T-cell (primary cell): ENCODE measurements at regions not wholly inside any gene's neighbourhood (a gene's known extent, or its start where the extent isn't known, plus 50 kb on each side); places are given as distances from the start of the nearest gene placed in this dataset.

Experiments used
- ATAC-seq, 4 experiments: fragments of 200-7000 bp in 3 of 4; fragments of 150-1000 bp in 1 of 4; cut with Tn5 transposase; replicated peaks in 1 of 4; 1 replicate in 3 of 4; 2 replicates in 1 of 4; pipeline ENCODE4 v1.10.0; 2021; ENCODE audit warnings: moderate library complexity in 3 of 4, mild to moderate bottlenecking in 2 of 4, moderate number of reproducible peaks in 1 of 4
- CTCF ChIA-PET, 2 donors: fragments of 300-600 bp; sonication (Branson Sonifier 250); formaldehyde crosslinking; loops; one replicate each; lab custom pipeline; 2022; ENCODE audit warnings: antibody characterized with exemption in 2 of 2; lab: Charles Lee
- POLR2A ChIA-PET, 2 donors: fragments of 300-600 bp; sonication (Branson Sonifier 250); formaldehyde crosslinking; loops; one replicate each; lab custom pipeline; 2022; ENCODE audit warnings: antibody characterized with exemption in 2 of 2; lab: Charles Lee
- DNase-seq, 35 experiments: peaks; one replicate each; pipeline versions ENCODE4 v3.0.0 to v3.0.0-alpha.2; 2013 to 2023
- H3K27ac ChIP-seq: one replicate; pipeline ENCODE4 v1.5.1; 2013; ENCODE audit warnings: low read length
- H3K27me3 ChIP-seq, 2 experiments: replicated peaks in 1 of 2; 1 replicate in 1 of 2; 2 replicates in 1 of 2; pipeline versions ENCODE4 v1.6.1 to v1.7.0; 2013; ENCODE audit warnings: low read length in 1 of 2, mixed read lengths in 1 of 2; ENCODE audit not compliant: control insufficient read depth in 2 of 2, insufficient read depth in 2 of 2; ENCODE audit errors: extremely low read depth in 1 of 2
- H3K36me3 ChIP-seq, 2 donors: 1 replicate in 1 of 2; 2 replicates in 1 of 2; pipeline versions ENCODE4 v1.6.1 to v1.7.0; 2013; ENCODE audit warnings: low read length in 1 of 2; ENCODE audit not compliant: control insufficient read depth in 2 of 2, insufficient read depth in 1 of 2; ENCODE audit errors: extremely low read depth in 1 of 2
- H3K4me1 ChIP-seq, 2 experiments: 1 replicate in 1 of 2; 2 replicates in 1 of 2; pipeline versions ENCODE4 v1.6.1 to v1.7.0; 2013; ENCODE audit warnings: low read length in 2 of 2, mixed read lengths in 1 of 2; ENCODE audit not compliant: insufficient read depth in 2 of 2, control insufficient read depth in 1 of 2; ENCODE audit errors: extremely low read depth in 1 of 2
- H3K4me3 ChIP-seq, 2 donors: 1 replicate in 1 of 2; 2 replicates in 1 of 2; pipeline versions ENCODE4 v1.5.1 to v1.7.0; 2013; ENCODE audit warnings: mild to moderate bottlenecking in 2 of 2, low read length in 1 of 2, moderate library complexity in 1 of 2; ENCODE audit not compliant: control insufficient read depth in 1 of 2; ENCODE audit errors: extremely low read depth in 1 of 2
- H3K9me3 ChIP-seq: 2 replicates; pipeline ENCODE4 v1.7.0; 2013
- H3K27ac Mint-ChIP-seq, 2 donors: one replicate each; pipeline ENCODE4 v1.8.0; 2020 to 2021; ENCODE audit warnings: mild to moderate bottlenecking in 2 of 2, mixed read lengths in 2 of 2
- H3K27me3 Mint-ChIP-seq, 2 donors: one replicate each; pipeline ENCODE4 v1.8.0; 2021 to 2022; ENCODE audit warnings: mixed read lengths in 2 of 2
- H3K36me3 Mint-ChIP-seq: one replicate; pipeline ENCODE4 v1.8.0; 2021; ENCODE audit warnings: mixed read lengths
- H3K4me1 Mint-ChIP-seq, 3 donors: one replicate each; pipeline ENCODE4 v1.8.0; 2020 to 2022; ENCODE audit warnings: mixed read lengths in 3 of 3, mild to moderate bottlenecking in 1 of 3
- H3K4me3 Mint-ChIP-seq, 3 donors: one replicate each; pipeline ENCODE4 v1.8.0; 2020 to 2022; ENCODE audit warnings: mild to moderate bottlenecking in 3 of 3, mixed read lengths in 3 of 3, moderate library complexity in 3 of 3
- H3K9me3 Mint-ChIP-seq, 3 donors: one replicate each; pipeline ENCODE4 v1.8.0; 2020 to 2022; ENCODE audit warnings: mixed read lengths in 3 of 3
- WGBS: methylation state at CpG from one replicate; pipeline ENCODE4 v1.1.5; 2013; ENCODE audit warnings: missing lambda C conversion rate; ENCODE audit not compliant: insufficient coverage; 5-methylcytosine and 5-hydroxymethylcytosine counted together

DNA sequence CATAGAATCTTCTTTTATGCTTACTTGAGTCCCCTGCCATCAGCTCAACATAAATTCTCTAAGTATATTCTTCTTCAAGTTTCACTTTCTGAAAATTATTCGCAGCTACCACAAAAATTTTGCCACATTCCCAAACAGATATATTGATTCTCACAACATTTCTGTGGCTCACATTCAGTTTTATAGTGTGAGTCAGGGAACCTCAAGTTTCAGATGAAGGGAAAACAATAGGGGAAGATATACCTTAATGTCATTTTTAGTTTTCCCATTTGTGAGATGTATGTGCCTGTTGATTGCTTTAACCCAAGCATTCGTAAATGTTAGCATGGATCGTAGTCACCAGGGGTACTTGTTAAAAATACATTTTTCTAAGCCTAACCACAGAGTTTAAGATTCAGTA lies 465.8 kb downstream of the CCER1 start:
- Mint-ChIP-seq H3K36me3 (no peaks in the 10 kb centered on the region), H3K4me3 (no peak overlapping the region), H3K9me3 (peaks cover 0 to 7% (median 4%) of the 10 kb centered on the region in 3 donors), H3K4me1 (no peaks in the 10 kb centered on the region), H3K27me3 (no peaks in the 10 kb centered on the region), H3K27ac (no peak overlapping the region)
- H3K36me3 ChIP-seq, result no peaks in the 10 kb centered on the region
- no peaks in the 10 kb centered on the region for H3K27me3 ChIP-seq
- H3K4me3 ChIP-seq, result no peak overlapping the region
- DNase-seq, result no peak
- no peaks in the 10 kb centered on the region for H3K4me1 ChIP-seq
- no peak overlapping the region for H3K27ac ChIP-seq
- H3K9me3 ChIP-seq, result no peaks in the 10 kb centered on the region
- POLR2A ChIA-PET, result no interaction called here
- no peak for ATAC-seq
- CTCF ChIA-PET, result no interaction called here
- WGBS, result no CpG with 5 or more reads among the region's 3 CpGs

DNA sequence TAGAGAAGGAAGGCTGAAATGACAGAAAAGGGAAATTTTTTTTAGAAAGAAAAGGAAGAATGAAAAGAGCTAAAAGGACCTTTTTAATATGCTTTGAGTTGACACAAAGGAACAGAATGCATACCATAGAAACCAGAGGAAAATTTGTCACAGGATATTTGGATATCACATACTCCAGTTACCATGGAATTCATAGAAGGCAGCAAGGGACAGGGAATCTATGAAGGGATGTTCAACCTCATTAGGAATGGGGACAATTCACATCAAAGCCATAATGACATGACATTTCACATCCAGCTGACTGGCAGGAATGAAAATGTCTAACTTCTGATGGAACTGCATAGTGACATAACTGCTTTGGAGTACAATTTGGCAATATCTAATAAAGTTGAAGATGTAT lies 469.4 kb downstream of the CCER1 start:
- Mint-ChIP-seq H3K9me3 (peaks cover 0 to 7% (median 0%) of the 10 kb centered on the region in 3 donors), H3K4me3 (no peak overlapping the region), H3K27me3 (no peaks in the 10 kb centered on the region), H3K4me1 (no peaks in the 10 kb centered on the region), H3K36me3 (no peaks in the 10 kb centered on the region), H3K27ac (no peak overlapping the region)
- no peak overlapping the region for H3K27ac ChIP-seq
- CTCF ChIA-PET, result no interaction called here
- H3K4me3 ChIP-seq, result no peak overlapping the region
- H3K9me3 ChIP-seq, result no peaks in the 10 kb centered on the region
- no peaks in the 10 kb centered on the region for H3K4me1 ChIP-seq
- POLR2A ChIA-PET, result no interaction called here
- no peak for DNase-seq
- no peaks in the 10 kb centered on the region for H3K36me3 ChIP-seq
- no peak for ATAC-seq
- no peaks in the 10 kb centered on the region for H3K27me3 ChIP-seq

DNA sequence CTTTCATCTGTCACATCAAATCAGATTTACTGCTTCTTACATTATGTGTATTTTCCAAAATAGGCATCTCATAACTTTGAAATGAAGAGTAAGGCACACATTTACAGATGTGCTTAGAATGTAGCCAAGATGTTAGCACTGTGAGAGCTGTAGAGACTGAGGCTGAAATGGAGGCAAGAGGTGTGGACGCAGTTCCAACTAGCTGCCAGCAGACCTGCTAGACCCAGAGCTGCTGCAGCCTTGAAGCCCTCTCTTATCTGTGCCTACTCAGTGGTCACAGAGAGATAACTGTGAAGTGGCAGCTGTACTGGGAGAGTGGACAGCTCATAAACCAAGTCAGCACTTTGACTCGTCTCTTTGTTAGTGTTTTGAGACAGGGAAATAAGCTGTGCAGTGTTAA lies 470.9 kb downstream of the CCER1 start:
- Mint-ChIP-seq H3K36me3 (no peaks in the 10 kb centered on the region), H3K27ac (no peak overlapping the region), H3K4me3 (no peak overlapping the region), H3K9me3 (no peaks in the 10 kb centered on the region), H3K27me3 (no peaks in the 10 kb centered on the region), H3K4me1 (no peaks in the 10 kb centered on the region)
- H3K27ac ChIP-seq, result no peak overlapping the region
- no peaks in the 10 kb centered on the region for H3K4me1 ChIP-seq
- POLR2A ChIA-PET, result no interaction called here
- H3K36me3 ChIP-seq, result no peaks in the 10 kb centered on the region
- H3K9me3 ChIP-seq, result no peaks in the 10 kb centered on the region
- WGBS, result 73% methylated on average over 2 of the region's 2 CpGs
- no peak for DNase-seq
- no peak for ATAC-seq
- no peaks in the 10 kb centered on the region for H3K27me3 ChIP-seq
- CTCF ChIA-PET, result no interaction called here
- no peak overlapping the region for H3K4me3 ChIP-seq

DNA sequence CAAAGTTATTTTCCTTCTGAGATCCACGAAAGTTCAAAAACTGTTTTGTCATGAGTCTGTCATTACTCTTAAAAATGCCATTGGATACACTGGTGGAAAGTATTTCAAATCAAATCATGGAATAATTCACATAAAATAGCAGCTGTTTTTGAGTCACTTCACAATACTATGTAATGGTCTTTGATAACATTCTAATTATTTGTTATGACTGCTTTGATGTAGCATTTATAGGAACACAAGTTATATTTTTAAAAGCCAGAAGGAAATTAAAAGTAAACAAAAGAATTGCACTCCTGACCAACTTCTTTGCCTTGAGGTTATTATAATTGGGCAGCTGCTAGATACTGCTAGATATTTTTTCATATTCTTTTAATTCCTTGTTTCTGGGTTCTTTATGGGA lies 473.2 kb downstream of the CCER1 start:
- ChIA-PET POLR2A (no interaction called here), CTCF (no interaction called here)
- H3K27ac Mint-ChIP-seq, result no peak overlapping the region
- H3K4me1 ChIP-seq, result no peaks in the 10 kb centered on the region
- H3K4me1 Mint-ChIP-seq, result no peaks in the 10 kb centered on the region
- no peaks in the 10 kb centered on the region for H3K9me3 Mint-ChIP-seq
- DNase-seq (no peak), ATAC-seq (no peak)
- H3K27me3 ChIP-seq, result no peaks in the 10 kb centered on the region
- H3K4me3 Mint-ChIP-seq, result no peak overlapping the region
- H3K36me3 ChIP-seq, result no peaks in the 10 kb centered on the region
- H3K27me3 Mint-ChIP-seq, result no peaks in the 10 kb centered on the region
- WGBS, result no CpG with 5 or more reads among the region's 1 CpG
- no peak overlapping the region for H3K4me3 ChIP-seq
- H3K36me3 Mint-ChIP-seq, result no peaks in the 10 kb centered on the region
- H3K9me3 ChIP-seq, result no peaks in the 10 kb centered on the region
- H3K27ac ChIP-seq, result no peak overlapping the region

DNA sequence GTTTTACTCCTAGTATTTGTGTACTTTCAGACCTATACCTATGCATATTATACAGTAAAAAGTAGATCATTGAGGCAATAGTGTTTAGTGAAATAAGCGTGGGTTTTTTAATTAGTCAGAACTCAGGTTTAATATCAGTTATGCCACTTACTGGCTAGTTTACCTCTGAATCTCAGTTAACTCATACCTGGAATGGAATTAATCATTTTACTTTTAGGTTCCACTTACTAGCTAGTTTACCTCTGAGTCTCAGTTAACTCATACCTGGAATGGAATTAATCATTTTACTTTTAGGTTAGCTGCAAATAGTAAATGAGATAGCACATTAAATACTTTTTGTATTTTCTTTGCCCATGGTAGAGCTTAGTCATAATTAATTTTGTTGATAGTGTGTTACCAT lies 475.7 kb downstream of the CCER1 start:
- no peaks in the 10 kb centered on the region for H3K9me3 ChIP-seq
- DNase-seq, result no peak
- no peak overlapping the region for H3K4me3 ChIP-seq
- H3K4me1 Mint-ChIP-seq, result no peaks in the 10 kb centered on the region
- ChIA-PET POLR2A (no interaction called here), CTCF (no interaction called here)
- no peak overlapping the region for H3K27ac Mint-ChIP-seq
- no peaks in the 10 kb centered on the region for H3K4me1 ChIP-seq
- H3K27me3 Mint-ChIP-seq, result no peaks in the 10 kb centered on the region
- H3K4me3 Mint-ChIP-seq, result no peak overlapping the region
- no peak overlapping the region for H3K27ac ChIP-seq
- H3K36me3 Mint-ChIP-seq, result no peaks in the 10 kb centered on the region
- no CpG with 5 or more reads among the region's 1 CpG for WGBS
- H3K27me3 ChIP-seq, result no peaks in the 10 kb centered on the region
- H3K9me3 Mint-ChIP-seq, result no peaks in the 10 kb centered on the region
- no peak for ATAC-seq
- no peaks in the 10 kb centered on the region for H3K36me3 ChIP-seq

DNA sequence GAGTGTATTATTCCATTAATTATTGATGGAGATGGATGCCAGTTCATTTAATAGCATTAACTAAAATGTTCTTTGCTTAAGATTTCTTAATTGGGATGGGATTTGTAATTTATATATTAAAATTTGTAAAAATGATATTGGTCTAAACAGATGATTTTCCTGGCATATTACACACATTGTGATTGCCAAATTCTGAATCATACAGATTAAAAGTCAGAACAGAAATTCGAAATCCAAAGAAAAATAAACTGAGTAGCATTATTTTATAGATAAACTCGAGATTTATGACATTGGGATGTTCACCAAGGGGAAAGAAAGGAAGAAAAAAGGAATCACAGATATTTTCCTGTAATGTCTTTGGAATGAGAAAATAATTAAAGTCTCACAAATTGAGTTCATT lies 481.1 kb downstream of the CCER1 start:
- H3K4me3 ChIP-seq, result no peak overlapping the region
- H3K4me1 Mint-ChIP-seq, result no peaks in the 10 kb centered on the region
- ATAC-seq (no peak), DNase-seq (no peak)
- no peaks in the 10 kb centered on the region for H3K9me3 ChIP-seq
- H3K4me1 ChIP-seq, result no peaks in the 10 kb centered on the region
- no peaks in the 10 kb centered on the region for H3K36me3 Mint-ChIP-seq
- H3K27me3 Mint-ChIP-seq, result no peaks in the 10 kb centered on the region
- no CpG with 5 or more reads among the region's 2 CpGs for WGBS
- H3K27ac Mint-ChIP-seq, result no peak overlapping the region
- no peaks in the 10 kb centered on the region for H3K36me3 ChIP-seq
- POLR2A ChIA-PET, result no interaction called here
- H3K27me3 ChIP-seq, result no peaks in the 10 kb centered on the region
- H3K27ac ChIP-seq, result no peak overlapping the region
- peaks cover 0 to 8% (median 0%) of the 10 kb centered on the region in 3 donors for H3K9me3 Mint-ChIP-seq
- H3K4me3 Mint-ChIP-seq, result no peak overlapping the region
- CTCF ChIA-PET, result no interaction called here

DNA sequence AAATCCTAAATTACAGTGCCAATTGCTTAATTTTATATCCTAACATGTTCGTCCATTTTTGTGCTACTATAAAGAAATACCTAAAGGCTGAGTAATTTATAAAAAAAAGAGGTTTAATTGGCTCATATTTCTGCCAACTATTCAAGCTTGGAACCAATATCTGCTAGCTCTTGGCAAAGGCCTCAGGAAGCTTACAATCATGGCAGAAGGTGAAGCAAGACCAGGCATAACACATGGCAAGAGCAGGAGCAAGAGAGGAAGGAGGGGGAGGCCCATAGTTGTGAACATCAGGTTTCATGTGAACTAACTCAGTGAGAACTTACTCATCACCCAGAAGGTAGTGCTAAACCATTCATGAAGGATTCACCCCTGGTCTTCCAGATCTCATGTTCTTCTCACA lies 494.3 kb downstream of the CCER1 start:
- H3K4me3 ChIP-seq, result no peak overlapping the region
- WGBS, result no CpG with 5 or more reads among the region's 1 CpG
- POLR2A ChIA-PET, result no interaction called here
- ATAC-seq (no peak), DNase-seq (no peak)
- H3K27me3 ChIP-seq, result no peaks in the 10 kb centered on the region
- Mint-ChIP-seq H3K27ac (no peak overlapping the region), H3K9me3 (peaks cover 0 to 10% (median 0%) of the 10 kb centered on the region in 3 donors), H3K27me3 (peaks cover 2 to 3% of the 10 kb centered on the region in 2 donors), H3K4me3 (no peak overlapping the region), H3K36me3 (no peaks in the 10 kb centered on the region), H3K4me1 (no peaks in the 10 kb centered on the region)
- no peaks in the 10 kb centered on the region for H3K36me3 ChIP-seq
- no peak overlapping the region for H3K27ac ChIP-seq
- no peaks in the 10 kb centered on the region for H3K4me1 ChIP-seq
- CTCF ChIA-PET, result no interaction called here
- no peaks in the 10 kb centered on the region for H3K9me3 ChIP-seq
